C4-2B (cell line): ENCODE measurements at regions not wholly inside any gene's neighbourhood (a gene's known extent, or its start where the extent isn't known, plus 50 kb on each side); places are given as distances from the start of the nearest gene placed in this dataset.

ENCODE experiments used
- H3K27ac ChIP-seq: fragments of 450-650 bp; 2 replicates; pipeline ENCODE4 v1.5.1; 2017
- CTCF ChIP-seq: fragments of 450-650 bp; conservative IDR thresholded peaks from 2 replicates; pipeline ENCODE4 v1.5.1; 2017; ENCODE audit warnings: mild to moderate bottlenecking
- ZFX ChIP-seq: fragments of 450-650 bp; IDR thresholded peaks from 2 replicates; pipeline ENCODE4 v1.6.1; 2017

GRCh38 chr11:128290106-128290840 is 297.1 kb downstream of the ETS1 start:
- TF ChIP-seq ZFX (no peak), CTCF (peak; percentile 87)
- H3K27ac ChIP-seq: no peak overlapping the region

- TF ChIP-seq ZFX (no peak), CTCF (no peak)
- no peak overlapping the region for H3K27ac ChIP-seq
Measured at GRCh38 chr11:128289048-128289447, 298.3 kb downstream of the ETS1 start.

- TF ChIP-seq CTCF (no peak), ZFX (no peak)
- no peak overlapping the region for H3K27ac ChIP-seq
Measured at GRCh38 chr11:128288368-128288767, 299.0 kb downstream of the ETS1 start.

- H3K27ac ChIP-seq: no peak overlapping the region
- TF ChIP-seq ZFX (no peak), CTCF (no peak)
Measured at GRCh38 chr11:128285321-128285720, 302.0 kb downstream of the ETS1 start.

- no peak for TF ChIP-seq ZFX
- no peak for TF ChIP-seq CTCF
- H3K27ac ChIP-seq: no peak overlapping the region
Measured at GRCh38 chr11:128284634-128285033, 302.7 kb downstream of the ETS1 start.

GRCh38 chr11:128283451-128283850 is 303.9 kb downstream of the ETS1 start:
- no peak overlapping the region for H3K27ac ChIP-seq
- TF ChIP-seq ZFX: no peak

GRCh38 chr11:128282053-128282452 is 305.3 kb downstream of the ETS1 start:
- no peak for TF ChIP-seq ZFX
- no peak for TF ChIP-seq CTCF
- no peak overlapping the region for H3K27ac ChIP-seq

GRCh38 chr11:128279866-128280265 is 307.5 kb downstream of the ETS1 start:
- no peak for TF ChIP-seq ZFX
- no peak for TF ChIP-seq CTCF

More at GRCh38 chr11:128279866-128280265, 307.5 kb downstream of the ETS1 start:
- H3K27ac ChIP-seq: no peak overlapping the region
